GM12873 (cell line): ENCODE measurements at regions not wholly inside any gene's neighbourhood (a gene's known extent, or its start where the extent isn't known, plus 50 kb on each side); places are given as distances from the start of the nearest gene placed in this dataset.

ENCODE experiments used
- CTCF ChIP-seq: IDR thresholded peaks from 2 replicates; pipeline ENCODE4 v1.5.1; 2012; ENCODE audit warnings: low read depth, mild to moderate bottlenecking, moderate library complexity, low read length, control low read depth; ENCODE audit not compliant: insufficient read depth; ENCODE audit errors: missing control alignments

- no peak for TF ChIP-seq CTCF
Observed at GRCh38 chr5:50301756-50302155, 139.3 kb downstream of the EMB start.

- TF ChIP-seq CTCF = no peak
Observed at GRCh38 chr5:50300878-50301277, 140.2 kb downstream of the EMB start.

- no peak for TF ChIP-seq CTCF
Observed at GRCh38 chr5:50299896-50300295, 141.2 kb downstream of the EMB start.

GRCh38 chr5:50292735-50293394 lies 148.2 kb downstream of the EMB start:
- TF ChIP-seq CTCF = no peak
